HG02981 (cell line): ENCODE measurements at regions not wholly inside any gene's neighbourhood (a gene's known extent, or its start where the extent isn't known, plus 50 kb on each side); places are given as distances from the start of the nearest gene placed in this dataset.

ENCODE experiments used
- ATAC-seq: cut with Tn5 transposase; IDR thresholded peaks from one replicate; pipeline ENCODE4 v1.9.1; 2021; ENCODE audit warnings: mild to moderate bottlenecking, moderate library complexity; ENCODE audit not compliant: unreplicated experiment

- peak; percentile 94 for ATAC-seq
Observed at GRCh38 chr5:8457187-8458037, 588.5 kb downstream of the MTRR start.

- ATAC-seq = peak; percentile 13
Observed at GRCh38 chr5:8458038-8458383, 589.1 kb downstream of the MTRR start.

DNA sequence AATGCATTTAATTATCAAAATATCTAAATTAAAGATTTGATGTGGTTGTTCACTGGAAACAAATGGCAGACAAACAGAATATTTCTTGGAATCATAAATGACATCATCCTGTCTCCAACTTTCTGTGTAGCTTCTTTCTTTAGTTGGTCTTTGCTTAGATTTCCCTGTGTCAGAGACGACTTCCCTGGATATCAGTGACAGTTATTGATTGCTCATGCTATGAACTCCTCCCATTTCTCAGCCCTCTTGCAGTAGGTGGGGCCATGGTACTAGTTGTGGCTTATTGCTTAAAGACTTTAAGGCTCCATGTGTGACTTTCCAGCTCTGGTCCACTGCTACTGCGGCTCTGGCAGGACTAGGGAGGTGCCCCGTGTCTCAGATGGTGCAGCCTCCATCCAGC, 592.6 kb downstream of the MTRR start:
- no peak for ATAC-seq

GRCh38 chr5:8462565-8462964, 593.6 kb downstream of the MTRR start:
- ATAC-seq = no peak

DNA sequence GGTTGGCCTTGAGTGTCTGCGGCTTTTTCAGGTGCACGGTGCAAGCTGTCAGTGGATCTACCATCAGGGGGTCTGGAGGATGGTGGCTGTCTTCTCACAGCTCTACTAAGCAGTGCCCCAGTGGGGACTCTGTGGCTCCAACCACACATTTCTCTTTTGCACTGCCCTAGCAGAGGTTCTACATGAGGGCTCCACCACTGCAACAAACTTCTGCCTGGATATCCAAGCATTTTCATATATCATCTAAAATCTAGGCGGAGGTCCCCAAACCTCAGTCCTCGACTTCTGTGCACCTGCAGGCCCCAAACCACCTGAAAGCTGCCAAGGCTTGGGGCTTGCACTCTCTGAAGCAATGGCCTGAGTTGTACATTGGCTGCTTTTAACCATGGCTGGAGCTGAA, 601.5 kb downstream of the MTRR start:
- no peak for ATAC-seq

- ATAC-seq = no peak
Observed at GRCh38 chr5:8471581-8471980, 602.6 kb downstream of the MTRR start.

- ATAC-seq = no peak
Observed at GRCh38 chr5:8473016-8473415, 604.1 kb downstream of the MTRR start.

- no peak for ATAC-seq
Observed at GRCh38 chr5:8473827-8474568, 605.0 kb downstream of the MTRR start.

DNA sequence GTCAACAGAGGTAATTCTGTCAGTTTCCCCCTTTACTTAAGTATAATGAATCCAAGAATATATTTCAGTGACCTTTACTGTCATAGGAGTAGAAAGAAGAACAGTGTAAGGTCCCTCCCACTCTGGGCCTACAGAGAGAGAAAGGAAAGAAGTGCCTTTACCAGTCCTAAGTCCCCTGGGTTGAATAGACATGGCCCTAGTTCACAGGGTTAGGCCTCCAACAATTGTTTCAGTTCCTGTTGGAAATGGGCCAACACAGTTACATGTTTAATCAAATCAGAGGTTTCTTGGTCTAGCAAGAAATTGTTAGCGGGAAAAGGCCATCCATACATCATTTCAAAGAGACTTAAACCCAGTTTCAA, 605.6 kb downstream of the MTRR start:
- no peak for ATAC-seq

- ATAC-seq = no peak
Observed at GRCh38 chr5:8478326-8478725, 609.4 kb downstream of the MTRR start.

DNA sequence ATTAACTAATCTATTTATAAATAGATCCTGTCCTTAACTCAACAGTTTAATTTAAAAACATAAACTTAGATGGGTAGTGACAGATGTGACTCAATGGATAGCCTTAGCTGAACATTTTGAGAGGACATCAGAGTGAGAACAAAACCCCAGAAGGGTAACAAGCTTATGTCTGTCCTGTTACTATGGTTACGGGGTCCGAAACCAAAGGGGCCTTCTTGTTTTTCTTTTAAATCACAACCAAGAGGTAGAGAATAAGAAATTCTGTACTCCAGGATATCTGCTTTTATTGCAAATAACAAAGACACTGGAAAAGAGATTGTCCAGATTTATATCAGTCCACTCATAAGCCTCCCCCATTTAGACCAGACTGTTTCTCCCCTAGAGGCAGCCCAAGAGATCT, 612.1 kb downstream of the MTRR start:
- ATAC-seq = no peak

- ATAC-seq = no peak
Observed at GRCh38 chr5:8491254-8491653, 622.3 kb downstream of the MTRR start.

DNA sequence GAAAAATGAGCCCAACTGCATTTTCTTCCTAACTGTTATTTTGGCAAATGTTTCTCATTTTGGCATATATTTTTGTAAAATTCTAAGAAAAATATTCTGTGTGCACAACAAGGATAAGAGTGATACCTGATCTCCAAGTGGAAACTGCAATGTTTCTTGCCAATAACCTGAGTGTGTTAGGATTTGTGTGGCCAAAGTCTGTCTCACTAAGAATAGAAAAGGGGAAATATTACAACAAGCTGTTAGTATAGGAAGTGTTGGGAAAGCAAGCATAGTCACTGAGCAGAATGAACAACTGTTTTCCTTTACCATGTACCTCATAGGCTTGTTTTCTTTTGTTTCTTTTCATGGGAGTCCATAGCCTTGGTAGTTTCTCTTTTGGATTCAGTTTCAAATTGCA, 624.2 kb downstream of the MTRR start:
- ATAC-seq = no peak

- no peak for ATAC-seq
Observed at GRCh38 chr5:8500426-8500825, 631.5 kb downstream of the MTRR start.

DNA sequence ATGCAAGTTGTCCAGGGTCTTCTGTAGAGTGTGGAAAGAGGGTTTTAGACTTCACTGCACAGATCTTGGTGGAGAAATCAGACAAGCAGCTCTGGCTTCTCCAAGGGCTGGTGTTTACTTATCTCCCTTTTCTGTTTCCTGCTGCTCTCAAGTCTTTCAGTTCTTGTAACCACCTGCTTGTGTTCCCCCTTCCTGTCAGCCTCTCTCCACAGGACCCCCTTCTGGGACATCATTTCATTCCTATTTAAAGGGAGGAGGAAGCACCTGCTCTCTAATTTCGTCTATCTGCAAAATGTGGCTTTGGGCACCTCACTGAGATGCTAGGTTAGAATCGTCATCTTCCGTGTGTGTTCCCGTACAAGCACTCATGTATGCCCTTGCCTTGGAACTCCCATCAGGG, 636.2 kb downstream of the MTRR start:
- ATAC-seq = no peak

GRCh38 chr5:8508231-8508630, 639.3 kb downstream of the MTRR start:
- no peak for ATAC-seq

DNA sequence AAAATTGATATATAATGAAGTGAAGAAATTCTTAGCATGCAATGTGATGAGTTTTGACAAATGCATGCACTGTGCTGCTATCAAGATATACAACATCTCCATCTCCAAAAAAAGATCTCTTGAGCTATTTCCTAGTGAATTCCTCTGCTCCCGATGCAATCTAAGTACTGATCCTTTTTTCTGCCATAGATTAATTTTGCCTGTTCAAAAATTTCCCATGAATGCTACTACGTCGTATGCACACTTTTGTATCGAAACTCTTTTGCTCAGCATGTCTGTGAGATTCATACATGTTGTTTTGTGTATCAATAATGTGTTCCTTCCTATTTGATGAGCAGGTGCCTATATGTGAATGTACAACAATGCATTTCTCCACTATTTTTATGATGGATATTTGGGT, 647.4 kb downstream of the MTRR start:
- ATAC-seq = no peak

DNA sequence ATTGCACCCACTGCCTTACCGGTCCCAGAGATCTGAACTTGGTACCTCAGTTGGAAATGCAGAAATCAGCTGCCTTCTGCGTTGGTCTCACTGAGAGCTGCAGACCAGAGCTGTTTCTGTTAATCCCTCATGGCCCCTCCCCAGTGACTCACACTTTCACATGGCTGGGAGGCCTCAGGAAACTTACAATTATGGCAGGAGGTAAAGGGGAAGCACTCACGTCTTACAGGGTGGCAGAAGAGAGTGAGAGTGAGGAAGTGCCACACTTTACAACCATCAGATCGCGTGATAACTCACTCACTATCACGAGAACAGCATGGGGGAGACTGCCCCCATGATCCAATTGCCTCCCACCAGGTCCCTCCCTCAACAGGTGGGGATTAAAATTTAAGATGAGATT, 648.5 kb downstream of the MTRR start:
- ATAC-seq = no peak

GRCh38 chr5:8520917-8521316, 652.0 kb downstream of the MTRR start:
- ATAC-seq = no peak

DNA sequence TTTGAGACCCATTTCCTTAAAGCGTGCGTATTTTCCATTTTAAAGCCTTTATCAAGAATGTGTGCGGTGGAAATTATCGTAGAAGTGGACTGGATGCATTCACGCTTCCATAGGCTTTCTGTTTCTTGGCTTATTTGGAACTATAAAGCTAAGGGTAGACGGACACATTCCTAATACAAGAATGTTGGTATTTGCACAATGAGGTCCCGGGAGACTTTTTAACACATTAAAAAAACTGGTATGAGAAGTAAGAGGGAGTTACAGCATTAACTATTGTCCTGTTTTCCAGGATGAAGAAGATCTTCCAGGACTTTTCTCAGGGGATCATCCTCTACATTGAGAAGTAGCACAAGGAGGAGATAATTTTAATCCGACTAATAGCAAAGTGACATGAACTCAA, 653.0 kb downstream of the MTRR start:
- ATAC-seq = no peak

DNA sequence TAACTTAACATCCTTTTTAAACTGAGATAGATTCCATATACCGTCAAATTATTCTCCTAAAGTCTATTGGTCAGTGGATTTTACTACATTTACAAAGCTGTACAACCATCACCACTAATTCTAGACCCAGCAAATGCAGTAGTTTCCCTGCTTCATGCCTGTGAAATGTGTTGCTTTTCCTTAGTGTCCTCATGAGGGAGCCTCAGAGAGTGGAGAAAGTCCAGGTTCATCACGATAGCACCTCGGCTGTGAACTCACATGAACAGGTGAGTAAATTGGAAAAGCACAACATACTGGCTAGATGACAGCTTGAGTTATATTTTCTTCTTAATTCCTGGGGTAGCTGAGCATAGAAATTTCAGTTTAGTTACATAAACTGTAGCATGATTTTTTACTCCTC, 653.7 kb downstream of the MTRR start:
- ATAC-seq = no peak

DNA sequence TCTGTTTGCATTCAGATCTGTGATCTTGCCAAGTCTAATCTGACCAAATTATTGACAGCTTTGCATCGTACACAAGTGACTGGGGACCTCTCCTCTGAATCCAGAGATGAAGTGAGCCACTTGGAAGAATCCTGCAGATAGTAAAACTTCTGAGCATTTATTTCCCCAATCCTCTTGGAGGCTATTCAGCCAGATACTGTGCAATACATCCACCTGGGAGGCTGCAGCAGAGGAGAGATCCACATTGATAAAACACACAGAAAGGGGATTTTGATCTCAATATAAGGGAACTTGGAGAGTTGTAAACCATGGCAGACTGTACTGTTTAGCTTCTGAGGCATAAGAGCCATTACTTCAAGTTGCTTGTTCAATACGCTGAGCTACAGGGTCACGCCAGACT, 654.6 kb downstream of the MTRR start:
- no peak for ATAC-seq

GRCh38 chr5:8525819-8526218, 656.9 kb downstream of the MTRR start:
- no peak for ATAC-seq
